ENCODE measurements at regions not wholly inside any gene's neighbourhood (a gene's known extent, or its start where the extent isn't known, plus 50 kb on each side); places are given as distances from the start of the nearest gene placed in this dataset.

DNA sequence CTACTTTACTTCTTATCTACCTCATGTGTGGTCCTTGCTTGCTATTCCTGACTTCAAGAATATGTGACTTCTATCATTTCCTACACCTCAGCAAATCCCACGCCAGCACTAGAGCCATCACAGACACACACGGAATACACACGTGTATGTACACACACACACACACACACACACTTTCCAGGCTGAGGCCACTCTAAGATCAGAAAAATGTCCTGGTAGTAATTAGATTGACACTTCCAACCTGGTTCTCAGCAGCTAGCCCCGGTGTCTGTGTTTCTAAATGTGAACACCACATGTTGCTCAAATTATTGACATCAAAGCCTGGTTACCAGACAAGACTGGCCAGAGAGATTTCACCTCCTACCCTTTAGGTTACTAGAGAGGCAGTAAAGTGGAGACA, 54.1 kb upstream of the SASH1 start:
- TF ChIP-seq, protein P1, sequence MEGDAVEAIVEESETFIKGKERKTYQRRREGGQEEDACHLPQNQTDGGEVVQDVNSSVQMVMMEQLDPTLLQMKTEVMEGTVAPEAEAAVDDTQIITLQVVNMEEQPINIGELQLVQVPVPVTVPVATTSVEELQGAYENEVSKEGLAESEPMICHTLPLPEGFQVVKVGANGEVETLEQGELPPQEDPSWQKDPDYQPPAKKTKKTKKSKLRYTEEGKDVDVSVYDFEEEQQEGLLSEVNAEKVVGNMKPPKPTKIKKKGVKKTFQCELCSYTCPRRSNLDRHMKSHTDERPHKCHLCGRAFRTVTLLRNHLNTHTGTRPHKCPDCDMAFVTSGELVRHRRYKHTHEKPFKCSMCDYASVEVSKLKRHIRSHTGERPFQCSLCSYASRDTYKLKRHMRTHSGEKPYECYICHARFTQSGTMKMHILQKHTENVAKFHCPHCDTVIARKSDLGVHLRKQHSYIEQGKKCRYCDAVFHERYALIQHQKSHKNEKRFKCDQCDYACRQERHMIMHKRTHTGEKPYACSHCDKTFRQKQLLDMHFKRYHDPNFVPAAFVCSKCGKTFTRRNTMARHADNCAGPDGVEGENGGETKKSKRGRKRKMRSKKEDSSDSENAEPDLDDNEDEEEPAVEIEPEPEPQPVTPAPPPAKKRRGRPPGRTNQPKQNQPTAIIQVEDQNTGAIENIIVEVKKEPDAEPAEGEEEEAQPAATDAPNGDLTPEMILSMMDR (conservative IDR thresholded peaks at IDR 0.05 in 1 of 2, IDR thresholded peaks at IDR 0.05 in 1 of 2; ENCODE audit: extremely low read depth in 1 of 2, insufficient read depth in 1 of 2, low read depth in 1 of 2, low read length in 2 of 2): no peak
- TF ChIP-seq EZH2 (IDR thresholded peaks at IDR 0.05; ENCODE audit: borderline replicate concordance, low read length): no peak

Measured in mammary epithelial cell (primary cell).